Sigmoid colon (tissue), 6 donors: ENCODE measurements at regions not wholly inside any gene's neighbourhood (a gene's known extent, or its start where the extent isn't known, plus 50 kb on each side); places are given as distances from the start of the nearest gene placed in this dataset.

ENCODE experiments used
- DNase-seq: peaks from one replicate; pipeline ENCODE4 v3.0.0-alpha.2; 2019
- H3K27ac ChIP-seq, 4 donors: fragments of 200-600 bp; sonication (generic); one replicate each; pipeline ENCODE4 v1.5.1; 2016 to 2019; ENCODE audit warnings: mild to moderate bottlenecking in 1 of 4
- H3K27me3 ChIP-seq, 3 donors: fragments of 200-600 bp; sonication (generic); one replicate each; pipeline ENCODE4 v1.5.1; 2019; ENCODE audit warnings: mild to moderate bottlenecking in 1 of 3
- H3K36me3 ChIP-seq, 4 donors: fragments of 200-600 bp; sonication (generic); one replicate each; pipeline ENCODE4 v1.5.1; 2016 to 2019
- H3K4me1 ChIP-seq, 4 donors: fragments of 200-600 bp; sonication (generic); one replicate each; pipeline ENCODE4 v1.5.1; 2017 to 2019
- H3K4me3 ChIP-seq, 4 donors: fragments of 200-600 bp; sonication (generic); one replicate each; pipeline ENCODE4 v1.5.1; 2017 to 2019; ENCODE audit warnings: mild to moderate bottlenecking in 2 of 4, moderate library complexity in 1 of 4
- H3K9me3 ChIP-seq, 4 donors: fragments of 200-600 bp in 3 of 4; sonication (generic) in 3 of 4; one replicate each; pipeline versions ENCODE4 v1.5.1 to v1.6.1; 2013 to 2019
- CTCF ChIP-seq, 4 experiments: fragments of 450-650 bp in 3 of 4; fragments of 200-600 bp in 1 of 4; IDR thresholded peaks; one replicate each; pipeline ENCODE4 v1.5.1; 2016 to 2019; ENCODE audit warnings: antibody characterized with exemption in 4 of 4, mild to moderate bottlenecking in 3 of 4, moderate library complexity in 2 of 4
- EP300 ChIP-seq, 4 donors: sonication (generic); formaldehyde crosslinking; IDR thresholded peaks; one replicate each; pipeline ENCODE4 v1.6.1; 2017; ENCODE audit warnings: antibody characterized with exemption in 4 of 4
- POLR2A ChIP-seq, 2 donors: fragments of 450-650 bp; IDR thresholded peaks; one replicate each; pipeline ENCODE4 v1.6.1; 2016; ENCODE audit warnings: antibody characterized with exemption in 2 of 2, mild to moderate bottlenecking in 2 of 2, moderate library complexity in 2 of 2
- POLR2AphosphoS5 ChIP-seq, 4 donors: sonication (generic); formaldehyde crosslinking; IDR thresholded peaks; one replicate each; pipeline ENCODE4 v1.6.1; 2017; ENCODE audit warnings: antibody characterized with exemption in 4 of 4
- WGBS, 2 donors: extraction: QIAGEN DNeasy Blood & Tissue Kit; methylation state at CpG; one replicate each; pipeline ENCODE4 v1.1.7; 2013; 5-methylcytosine and 5-hydroxymethylcytosine counted together
- intact Hi-C: fragments of 100-400 bp; cut with DNase I; formaldehyde crosslinking; loops from one replicate; pipeline ENCODE4 v1.15.1; 2023
- donor health status: healthy with polysubstance abuse.
- donor health status: healthy.

- WGBS, 2 donors, result 85 to 88% methylated on average over 2 of the region's 2 CpGs
- Histone ChIP-seq H3K36me3 (no peaks in the 10 kb centered on the region), H3K4me1 (peaks cover 0 to 24% (median 4%) of the 10 kb centered on the region in 4 donors), H3K4me3 (no peak overlapping the region), H3K27ac (no peak overlapping the region), H3K9me3 (no peaks in the 10 kb centered on the region), H3K27me3 (no peaks in the 10 kb centered on the region)
- intact Hi-C loops, result no loop called here
- TF ChIP-seq POLR2AphosphoS5 (IDR thresholded peaks at IDR 0.05), result no peak
- TF ChIP-seq CTCF (IDR thresholded peaks at IDR 0.05), result no peak
- TF ChIP-seq POLR2A (IDR thresholded peaks at IDR 0.05), result no peak
- TF ChIP-seq EP300 (IDR thresholded peaks at IDR 0.05), result no peak
- no peak for DNase-seq
Measured at GRCh38 chr2:220999356-220999755, 572.7 kb downstream of the EPHA4 start.

GRCh38 chr2:221001381-221001801 is 570.7 kb downstream of the EPHA4 start:
- DNase-seq, result no peak
- Histone ChIP-seq H3K9me3 (no peaks in the 10 kb centered on the region), H3K27me3 (no peaks in the 10 kb centered on the region), H3K27ac (no peak overlapping the region), H3K4me1 (peaks cover 0 to 26% (median 0%) of the 10 kb centered on the region in 4 donors), H3K36me3 (no peaks in the 10 kb centered on the region), H3K4me3 (no peak overlapping the region)
- TF ChIP-seq EP300 (IDR thresholded peaks at IDR 0.05), result no peak
- TF ChIP-seq CTCF (IDR thresholded peaks at IDR 0.05), result no peak
- no peak for TF ChIP-seq POLR2AphosphoS5 (IDR thresholded peaks at IDR 0.05)
- TF ChIP-seq POLR2A (IDR thresholded peaks at IDR 0.05), result no peak
- 54 to 61% methylated on average over 2 of the region's 2 CpGs for WGBS, 2 donors
- intact Hi-C loops, result no loop called here

- no peaks in the 10 kb centered on the region for H3K9me3 ChIP-seq
- no peaks in the 10 kb centered on the region for H3K27me3 ChIP-seq
- WGBS, 2 donors, result 2 to 48% methylated on average over 1 of the region's 1 CpG
- no peak for DNase-seq
- H3K4me1 ChIP-seq, result peaks cover 0 to 26% (median 0%) of the 10 kb centered on the region in 4 donors
- no peaks in the 10 kb centered on the region for H3K36me3 ChIP-seq
- intact Hi-C loops, result no loop called here
- TF ChIP-seq CTCF (IDR thresholded peaks at IDR 0.05), result no peak
- TF ChIP-seq POLR2A (IDR thresholded peaks at IDR 0.05), result no peak
- H3K4me3 ChIP-seq, result no peak overlapping the region
- no peak overlapping the region for H3K27ac ChIP-seq
Measured at GRCh38 chr2:221002101-221002685, 569.9 kb downstream of the EPHA4 start.

GRCh38 chr2:221005338-221005737 is 566.8 kb downstream of the EPHA4 start:
- intact Hi-C loops, result no loop called here

More at GRCh38 chr2:221005338-221005737, 566.8 kb downstream of the EPHA4 start:
- TF ChIP-seq CTCF (IDR thresholded peaks at IDR 0.05) (no peak), POLR2A (IDR thresholded peaks at IDR 0.05) (no peak), POLR2AphosphoS5 (IDR thresholded peaks at IDR 0.05) (no peak), EP300 (IDR thresholded peaks at IDR 0.05) (no peak)
- no peak for DNase-seq
- Histone ChIP-seq H3K27ac (no peak overlapping the region), H3K4me3 (no peak overlapping the region), H3K36me3 (no peaks in the 10 kb centered on the region), H3K4me1 (peaks cover 0 to 26% (median 0%) of the 10 kb centered on the region in 4 donors), H3K27me3 (no peaks in the 10 kb centered on the region), H3K9me3 (no peaks in the 10 kb centered on the region)
- WGBS, 2 donors, result 35 to 63% methylated on average over 3 of the region's 3 CpGs
